Neural progenitor cell (in vitro differentiated cells): ENCODE measurements at regions not wholly inside any gene's neighbourhood (a gene's known extent, or its start where the extent isn't known, plus 50 kb on each side); places are given as distances from the start of the nearest gene placed in this dataset.
A peak's percentile ranks its signal among the peaks of the same experiment; 100 is the strongest.

Source experiments
- DNase-seq: peaks from one replicate; pipeline ENCODE4 v3.0.0-alpha.2; 2016; ENCODE audit warnings: low spot score
- H2AFZ ChIP-seq: fragments of 200-600 bp; sonication (generic); replicated peaks from 2 replicates; pipeline ENCODE4 v1.6.1; 2016; ENCODE audit warnings: antibody characterized with exemption
- H3F3A ChIP-seq: fragments of 200-600 bp; sonication (generic); 2 replicates; pipeline ENCODE4 v1.6.1; 2016; ENCODE audit warnings: antibody characterized with exemption, low read depth
- H3K27ac ChIP-seq: fragments of 200-600 bp; sonication (generic); 2 replicates; pipeline ENCODE4 v1.5.1; 2016; ENCODE audit warnings: mild to moderate bottlenecking
- H3K27me3 ChIP-seq: fragments of 200-600 bp; sonication (generic); 2 replicates; pipeline ENCODE4 v1.6.1; 2016; ENCODE audit warnings: mild to moderate bottlenecking, moderate library complexity
- H3K36me3 ChIP-seq: fragments of 200-600 bp; sonication (generic); 2 replicates; pipeline ENCODE4 v1.5.1; 2016
- H3K4me1 ChIP-seq: fragments of 200-600 bp; sonication (generic); 2 replicates; pipeline ENCODE4 v1.6.1; 2016; ENCODE audit warnings: mixed run types
- H3K4me2 ChIP-seq: fragments of 200-600 bp; sonication (generic); 2 replicates; pipeline ENCODE4 v1.6.1; 2016
- H3K4me3 ChIP-seq: fragments of 200-600 bp; sonication (generic); 2 replicates; pipeline ENCODE4 v1.5.1; 2016
- H3K79me2 ChIP-seq: fragments of 200-600 bp; sonication (generic); 2 replicates; pipeline ENCODE4 v1.6.1; 2016; ENCODE audit warnings: low read depth
- H3K9ac ChIP-seq: fragments of 200-600 bp; sonication (generic); 2 replicates; pipeline ENCODE4 v1.6.1; 2016
- H3K9me3 ChIP-seq: fragments of 200-600 bp; sonication (generic); 2 replicates; pipeline ENCODE4 v1.5.1; 2016; ENCODE audit warnings: low read depth
- H4K20me1 ChIP-seq: fragments of 200-600 bp; sonication (generic); 2 replicates; pipeline ENCODE4 v1.6.1; 2016; ENCODE audit warnings: low read depth
- H3K27ac Mint-ChIP-seq: 3 replicates; pipeline ENCODE4 v1.8.0; 2021; ENCODE audit warnings: mixed read lengths
- H3K27me3 Mint-ChIP-seq: 2 replicates; pipeline ENCODE4 v1.8.0; 2022; ENCODE audit warnings: low read depth, mild to moderate bottlenecking, inconsistent platforms, moderate library complexity, mixed read lengths; ENCODE audit not compliant: insufficient read depth
- H3K36me3 Mint-ChIP-seq: 3 replicates; pipeline ENCODE4 v1.8.0; 2021; ENCODE audit warnings: mixed read lengths
- H3K4me1 Mint-ChIP-seq: 3 replicates; pipeline ENCODE4 v1.8.0; 2021; ENCODE audit warnings: mixed read lengths
- H3K4me3 Mint-ChIP-seq: 3 replicates; pipeline ENCODE4 v1.8.0; 2021; ENCODE audit warnings: mild to moderate bottlenecking, moderate library complexity, mixed read lengths
- H3K9me3 Mint-ChIP-seq: 3 replicates; pipeline ENCODE4 v1.8.0; 2020; ENCODE audit warnings: mixed read lengths
- EZH2 ChIP-seq: fragments of 200-600 bp; sonication (generic); IDR thresholded peaks from 2 replicates; pipeline ENCODE4 v1.6.1; 2017; ENCODE audit warnings: antibody characterized with exemption, mild to moderate bottlenecking, moderate library complexity
- EZH2phosphoT487 ChIP-seq: fragments of 200-600 bp; sonication (generic); IDR thresholded peaks from 2 replicates; pipeline ENCODE4 v1.6.1; 2017; ENCODE audit warnings: antibody characterized with exemption
- TF ChIP-seq, protein P1 (sequence below): fragments of 200-600 bp; sonication (generic); IDR thresholded peaks from 2 replicates; pipeline ENCODE4 v1.5.1; 2017; ENCODE audit warnings: antibody characterized with exemption, mild to moderate bottlenecking

DNA sequence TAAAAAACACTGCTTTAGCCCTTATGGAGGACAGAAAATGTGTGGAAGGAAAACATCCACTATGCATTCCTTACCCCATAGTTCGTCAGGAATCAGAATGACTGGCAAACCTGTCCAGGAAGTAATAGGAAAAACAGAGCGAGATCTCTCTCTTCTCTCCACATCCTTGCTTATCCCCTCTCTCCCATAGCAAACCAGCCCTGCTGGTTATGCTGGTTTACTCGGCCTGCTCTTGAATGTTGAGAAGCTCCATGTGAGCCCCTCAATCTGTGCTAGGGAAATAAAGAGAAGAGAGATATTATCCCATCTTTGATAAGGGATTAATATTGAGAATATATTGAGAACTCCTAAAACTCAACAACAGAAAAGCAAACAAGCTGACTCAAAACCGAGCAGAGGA lies 402.8 kb upstream of the RBFOX1 start:
- no peak overlapping the region for H3K27ac ChIP-seq
- no peak overlapping the region for H3K4me2 ChIP-seq
- H3K79me2 ChIP-seq, result no peaks in the 10 kb centered on the region
- Mint-ChIP-seq H3K36me3 (no peaks in the 10 kb centered on the region), H3K4me3 (no peak overlapping the region), H3K27ac (no peak overlapping the region), H3K4me1 (peaks cover 25% of the 10 kb centered on the region), H3K9me3 (peaks cover 6% of the 10 kb centered on the region), H3K27me3 (peaks cover 5% of the 10 kb centered on the region)
- H3F3A ChIP-seq, result peaks cover 18% of the 10 kb centered on the region
- no peaks in the 10 kb centered on the region for H3K9me3 ChIP-seq
- H3K27me3 ChIP-seq, result no peaks in the 10 kb centered on the region
- no peaks in the 10 kb centered on the region for H4K20me1 ChIP-seq
- no peak for DNase-seq
- H3K4me1 ChIP-seq, result peaks cover 28% of the 10 kb centered on the region
- H3K9ac ChIP-seq, result no peak overlapping the region
- no peak for TF ChIP-seq EZH2phosphoT487
- TF ChIP-seq EZH2, result no peak
- TF ChIP-seq, protein P1, sequence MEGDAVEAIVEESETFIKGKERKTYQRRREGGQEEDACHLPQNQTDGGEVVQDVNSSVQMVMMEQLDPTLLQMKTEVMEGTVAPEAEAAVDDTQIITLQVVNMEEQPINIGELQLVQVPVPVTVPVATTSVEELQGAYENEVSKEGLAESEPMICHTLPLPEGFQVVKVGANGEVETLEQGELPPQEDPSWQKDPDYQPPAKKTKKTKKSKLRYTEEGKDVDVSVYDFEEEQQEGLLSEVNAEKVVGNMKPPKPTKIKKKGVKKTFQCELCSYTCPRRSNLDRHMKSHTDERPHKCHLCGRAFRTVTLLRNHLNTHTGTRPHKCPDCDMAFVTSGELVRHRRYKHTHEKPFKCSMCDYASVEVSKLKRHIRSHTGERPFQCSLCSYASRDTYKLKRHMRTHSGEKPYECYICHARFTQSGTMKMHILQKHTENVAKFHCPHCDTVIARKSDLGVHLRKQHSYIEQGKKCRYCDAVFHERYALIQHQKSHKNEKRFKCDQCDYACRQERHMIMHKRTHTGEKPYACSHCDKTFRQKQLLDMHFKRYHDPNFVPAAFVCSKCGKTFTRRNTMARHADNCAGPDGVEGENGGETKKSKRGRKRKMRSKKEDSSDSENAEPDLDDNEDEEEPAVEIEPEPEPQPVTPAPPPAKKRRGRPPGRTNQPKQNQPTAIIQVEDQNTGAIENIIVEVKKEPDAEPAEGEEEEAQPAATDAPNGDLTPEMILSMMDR, result no peak
- no peaks in the 10 kb centered on the region for H3K36me3 ChIP-seq
- no peak overlapping the region for H2AFZ ChIP-seq
- H3K4me3 ChIP-seq, result no peak overlapping the region

- no peak overlapping the region for H3K27ac Mint-ChIP-seq
These were observed 405.9 kb upstream of the RBFOX1 start for GRCh38 chr16:6926762-6927161.

DNA sequence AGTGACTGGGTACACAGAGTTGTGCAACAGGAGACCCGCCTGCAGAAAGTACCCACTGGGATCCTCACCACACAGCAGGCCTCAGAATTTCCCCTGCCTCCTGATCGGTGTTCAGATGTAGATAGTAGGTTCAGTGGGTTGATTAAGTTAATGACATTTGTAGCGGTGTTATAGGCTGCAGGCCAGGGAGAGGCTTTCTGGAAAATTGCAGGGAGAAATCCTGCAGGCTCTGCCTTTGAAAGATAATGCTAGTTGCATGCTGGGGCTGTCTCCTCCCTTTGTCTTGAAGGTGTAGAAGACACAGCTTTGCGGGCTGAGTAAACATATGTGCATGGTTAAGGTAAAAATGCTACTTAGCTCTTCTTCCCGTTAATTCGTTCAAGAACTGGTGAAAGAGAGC lies 406.3 kb upstream of the RBFOX1 start:
- H3K27ac Mint-ChIP-seq, result no peak overlapping the region
- Histone ChIP-seq H3K4me2 (peak overlapping the region; percentile 56), H3K79me2 (no peaks in the 10 kb centered on the region), H3K27ac (peak overlapping the region; percentile 35), H3F3A (peaks cover 18% of the 10 kb centered on the region), H3K4me3 (peak overlapping the region; percentile 17), H3K9ac (no peak overlapping the region), H3K4me1 (peaks cover 28% of the 10 kb centered on the region), H2AFZ (peak overlapping the region; percentile 63), H3K27me3 (no peaks in the 10 kb centered on the region), H3K36me3 (no peaks in the 10 kb centered on the region), H4K20me1 (no peaks in the 10 kb centered on the region), H3K9me3 (no peaks in the 10 kb centered on the region)
- peaks cover 4% of the 10 kb centered on the region for H3K27me3 Mint-ChIP-seq
- no peak overlapping the region for H3K4me3 Mint-ChIP-seq
- H3K4me1 Mint-ChIP-seq, result peaks cover 25% of the 10 kb centered on the region
- H3K9me3 Mint-ChIP-seq, result no peaks in the 10 kb centered on the region
- H3K36me3 Mint-ChIP-seq, result no peaks in the 10 kb centered on the region
- no peak for DNase-seq
- no peak for TF ChIP-seq EZH2phosphoT487
- TF ChIP-seq EZH2, result no peak
- TF ChIP-seq, protein P1, result no peak

More at GRCh38 chr16:6926762-6927161, 405.9 kb upstream of the RBFOX1 start:
- Histone ChIP-seq H4K20me1 (no peaks in the 10 kb centered on the region), H3F3A (peaks cover 18% of the 10 kb centered on the region), H3K4me1 (peaks cover 28% of the 10 kb centered on the region), H3K36me3 (no peaks in the 10 kb centered on the region), H2AFZ (peak overlapping the region; percentile 63), H3K4me3 (peak overlapping the region; percentile 17), H3K4me2 (peak overlapping the region; percentile 56), H3K27ac (peak overlapping the region; percentile 35), H3K9me3 (no peaks in the 10 kb centered on the region), H3K79me2 (no peaks in the 10 kb centered on the region), H3K27me3 (no peaks in the 10 kb centered on the region), H3K9ac (no peak overlapping the region)
- no peak for TF ChIP-seq EZH2phosphoT487
- no peak for TF ChIP-seq EZH2
- TF ChIP-seq, protein P1, result no peak
- peak; percentile 64 for DNase-seq
- peaks cover 25% of the 10 kb centered on the region for H3K4me1 Mint-ChIP-seq
- H3K9me3 Mint-ChIP-seq, result no peaks in the 10 kb centered on the region
- peaks cover 4% of the 10 kb centered on the region for H3K27me3 Mint-ChIP-seq
- no peaks in the 10 kb centered on the region for H3K36me3 Mint-ChIP-seq
- no peak overlapping the region for H3K4me3 Mint-ChIP-seq
